ENCODE measurements at regions not wholly inside any gene's neighbourhood (a gene's known extent, or its start where the extent isn't known, plus 50 kb on each side); places are given as distances from the start of the nearest gene placed in this dataset.

DNA sequence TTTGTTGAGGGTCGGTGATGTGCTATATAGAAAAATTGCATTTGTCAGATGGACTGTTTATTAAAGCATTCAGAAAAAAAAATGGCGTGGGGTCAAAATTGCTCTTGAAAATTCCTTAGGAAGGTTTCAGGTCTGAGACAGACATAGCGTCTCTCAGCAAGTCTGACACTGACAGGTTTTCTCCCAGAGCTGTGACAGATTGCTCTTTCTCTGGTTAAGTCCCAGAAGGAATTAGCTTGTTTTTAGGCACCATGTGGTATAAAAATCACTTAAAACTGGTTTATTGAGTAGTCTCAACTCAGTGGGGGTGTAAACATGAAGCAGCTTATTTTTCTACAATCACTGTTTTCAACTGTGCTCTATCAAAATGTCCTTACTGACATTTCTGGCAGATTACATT lies 1379.8 kb downstream of the MAT2B start:
- TF ChIP-seq, protein P1, sequence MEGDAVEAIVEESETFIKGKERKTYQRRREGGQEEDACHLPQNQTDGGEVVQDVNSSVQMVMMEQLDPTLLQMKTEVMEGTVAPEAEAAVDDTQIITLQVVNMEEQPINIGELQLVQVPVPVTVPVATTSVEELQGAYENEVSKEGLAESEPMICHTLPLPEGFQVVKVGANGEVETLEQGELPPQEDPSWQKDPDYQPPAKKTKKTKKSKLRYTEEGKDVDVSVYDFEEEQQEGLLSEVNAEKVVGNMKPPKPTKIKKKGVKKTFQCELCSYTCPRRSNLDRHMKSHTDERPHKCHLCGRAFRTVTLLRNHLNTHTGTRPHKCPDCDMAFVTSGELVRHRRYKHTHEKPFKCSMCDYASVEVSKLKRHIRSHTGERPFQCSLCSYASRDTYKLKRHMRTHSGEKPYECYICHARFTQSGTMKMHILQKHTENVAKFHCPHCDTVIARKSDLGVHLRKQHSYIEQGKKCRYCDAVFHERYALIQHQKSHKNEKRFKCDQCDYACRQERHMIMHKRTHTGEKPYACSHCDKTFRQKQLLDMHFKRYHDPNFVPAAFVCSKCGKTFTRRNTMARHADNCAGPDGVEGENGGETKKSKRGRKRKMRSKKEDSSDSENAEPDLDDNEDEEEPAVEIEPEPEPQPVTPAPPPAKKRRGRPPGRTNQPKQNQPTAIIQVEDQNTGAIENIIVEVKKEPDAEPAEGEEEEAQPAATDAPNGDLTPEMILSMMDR (IDR thresholded peaks at IDR 0.05), result no peak
- intact Hi-C loops (cut with DNase I), result no loop called here
- ATAC-seq, result no peak

DNA sequence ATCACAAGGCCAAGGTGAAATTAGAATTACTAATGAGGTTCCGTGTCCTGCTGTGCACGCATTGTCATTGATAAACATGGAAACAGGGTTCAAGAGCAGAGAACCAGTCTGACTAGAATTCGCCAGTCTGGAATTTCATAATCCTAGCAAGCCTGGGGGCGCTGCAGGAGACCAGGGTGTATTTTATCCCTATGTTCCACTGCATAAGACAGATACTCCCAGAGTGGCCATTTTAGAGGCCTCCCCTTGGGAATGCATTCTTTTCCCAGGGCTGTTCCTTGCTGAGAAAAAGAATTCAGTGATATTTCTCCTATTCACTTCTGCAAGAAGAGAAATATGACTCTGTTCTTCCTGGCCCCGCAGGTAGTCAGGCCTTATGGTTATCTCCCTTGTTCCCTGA lies 1387.7 kb downstream of the MAT2B start:
- H3K4me3 ChIP-seq, result no peak overlapping the region
- ATAC-seq, result no peak
- TF ChIP-seq, protein P1 (IDR thresholded peaks at IDR 0.05), result no peak
- no peaks in the 10 kb centered on the region for H3K4me1 ChIP-seq
- no peak overlapping the region for H3K27ac ChIP-seq
- no peak for DNase-seq
- no peaks in the 10 kb centered on the region for H3K36me3 ChIP-seq
- no peaks in the 10 kb centered on the region for H3K9me3 ChIP-seq
- intact Hi-C loops (cut with DNase I), result no loop called here
- no peaks in the 10 kb centered on the region for H3K27me3 ChIP-seq

More for the DNA sequence above, 1379.8 kb downstream of the MAT2B start:
- Histone ChIP-seq H3K9me3 (no peaks in the 10 kb centered on the region), H3K4me3 (no peak overlapping the region), H3K27me3 (no peaks in the 10 kb centered on the region), H3K27ac (no peak overlapping the region), H3K36me3 (no peaks in the 10 kb centered on the region), H3K4me1 (no peaks in the 10 kb centered on the region)
- no peak for DNase-seq

DNA sequence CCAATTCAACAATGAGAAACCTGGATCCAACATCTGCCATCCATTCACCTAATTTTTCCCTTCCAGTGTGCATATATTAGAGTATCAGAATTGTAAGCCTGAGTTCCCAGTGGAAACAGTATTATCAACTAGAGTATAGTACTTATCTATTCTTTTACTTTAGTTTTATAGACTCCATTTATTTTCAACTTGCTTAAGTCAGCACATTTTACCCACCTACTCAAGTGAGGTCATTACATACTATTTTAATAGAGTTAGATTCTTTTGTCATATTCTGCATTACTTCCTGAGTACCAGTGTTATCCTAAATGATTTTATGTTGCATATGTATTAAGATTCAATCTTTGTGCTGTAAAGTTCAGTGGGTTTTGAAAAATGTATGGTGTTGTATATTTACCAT lies 1393.3 kb downstream of the MAT2B start:
- Histone ChIP-seq H3K27ac (no peak overlapping the region), H3K4me1 (no peaks in the 10 kb centered on the region), H3K4me3 (no peak overlapping the region), H3K27me3 (no peaks in the 10 kb centered on the region), H3K9me3 (no peaks in the 10 kb centered on the region), H3K36me3 (no peaks in the 10 kb centered on the region)
- DNase-seq (no peak), ATAC-seq (no peak)
- intact Hi-C loops (cut with DNase I), result no loop called here
- TF ChIP-seq, protein P1 (IDR thresholded peaks at IDR 0.05), result no peak

DNA sequence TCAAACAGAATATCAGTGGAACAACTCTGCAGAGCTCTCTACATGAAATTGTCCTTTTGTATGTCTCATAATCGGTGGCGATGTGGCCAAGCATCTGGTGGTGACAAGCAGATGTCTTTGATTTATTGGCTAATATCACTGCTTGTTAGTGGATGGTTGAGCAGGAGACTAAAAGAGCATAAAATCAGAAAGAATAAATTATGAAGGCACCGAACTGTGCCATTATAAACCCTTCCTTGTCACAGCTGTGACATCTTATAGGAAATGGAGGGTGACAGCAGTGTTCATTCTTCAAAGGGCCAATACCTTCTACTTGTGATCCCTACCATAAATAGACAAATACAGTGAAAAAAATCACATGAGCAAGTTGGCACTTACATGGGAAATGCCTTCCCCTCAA lies 1404.3 kb downstream of the MAT2B start:
- Histone ChIP-seq H3K27me3 (no peaks in the 10 kb centered on the region), H3K4me1 (no peaks in the 10 kb centered on the region), H3K36me3 (no peaks in the 10 kb centered on the region), H3K9me3 (no peaks in the 10 kb centered on the region), H3K27ac (no peak overlapping the region), H3K4me3 (no peak overlapping the region)
- DNase-seq, result no peak
- ATAC-seq, result no peak
- TF ChIP-seq, protein P1 (IDR thresholded peaks at IDR 0.05), result no peak
- intact Hi-C loops (cut with DNase I), result no loop called here

DNA sequence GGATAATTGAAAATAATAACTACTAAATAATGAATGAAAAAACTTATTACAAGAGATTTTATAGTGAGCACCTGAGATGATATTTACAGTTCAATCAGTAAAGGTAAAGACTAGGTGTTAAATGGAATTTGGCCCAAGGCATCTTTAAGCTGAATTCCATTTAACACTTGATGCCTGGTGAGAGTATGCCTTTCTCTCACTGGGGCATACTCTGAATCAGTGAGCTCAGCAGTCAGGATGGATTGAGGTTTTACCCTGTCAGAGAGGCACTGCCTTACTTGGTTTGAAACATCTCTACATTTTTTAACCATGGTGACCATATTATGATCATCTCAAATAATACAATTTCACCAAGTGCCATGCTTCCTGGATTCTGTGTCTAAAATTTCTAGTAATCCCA lies 1416.3 kb downstream of the MAT2B start:
- no peak overlapping the region for H3K4me3 ChIP-seq
- TF ChIP-seq, protein P1 (IDR thresholded peaks at IDR 0.05), result no peak
- H3K27ac ChIP-seq, result no peak overlapping the region
- ATAC-seq (no peak), DNase-seq (no peak)
- H3K27me3 ChIP-seq, result no peaks in the 10 kb centered on the region
- peaks cover 13% of the 10 kb centered on the region for H3K9me3 ChIP-seq
- intact Hi-C loops (cut with DNase I), result no loop called here
- H3K4me1 ChIP-seq, result no peaks in the 10 kb centered on the region
- H3K36me3 ChIP-seq, result no peaks in the 10 kb centered on the region

DNA sequence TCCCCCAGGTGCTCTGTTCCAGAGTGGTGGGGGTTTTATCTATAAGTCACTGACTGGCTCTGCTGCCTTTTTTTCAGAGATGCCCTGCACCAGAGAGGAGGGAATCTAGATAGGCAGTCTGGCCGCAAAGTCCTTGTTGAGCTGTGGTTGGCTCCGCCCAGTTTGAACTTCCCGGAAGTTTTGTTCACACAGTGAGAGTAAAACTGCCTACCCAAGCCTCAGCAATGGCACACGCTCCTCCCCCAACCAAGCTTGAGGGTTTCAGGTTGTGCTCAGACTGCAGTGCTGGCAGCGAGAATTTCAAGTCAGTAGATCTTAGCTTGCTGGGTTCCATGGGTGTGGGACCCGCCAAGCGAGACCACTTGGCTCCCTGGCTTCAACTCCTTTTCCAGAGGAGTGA lies 1428.6 kb downstream of the MAT2B start:
- intact Hi-C loops (cut with DNase I), result no loop called here
- ATAC-seq (no peak), DNase-seq (no peak)

More for the DNA sequence above, 1428.6 kb downstream of the MAT2B start:
- no peaks in the 10 kb centered on the region for H3K27me3 ChIP-seq
- no peaks in the 10 kb centered on the region for H3K4me1 ChIP-seq
- no peaks in the 10 kb centered on the region for H3K36me3 ChIP-seq
- TF ChIP-seq, protein P1 (IDR thresholded peaks at IDR 0.05), result no peak
- no peaks in the 10 kb centered on the region for H3K9me3 ChIP-seq
- H3K27ac ChIP-seq, result no peak overlapping the region
- no peak overlapping the region for H3K4me3 ChIP-seq

Data from upper lobe of right lung (tissue), 1 donor.